ENCODE measurements at regions not wholly inside any gene's neighbourhood (a gene's known extent, or its start where the extent isn't known, plus 50 kb on each side); places are given as distances from the start of the nearest gene placed in this dataset.

GRCh38 chr2:147644491-147644890 lies 200.3 kb upstream of the ACVR2A start:
- no peak for DNase-seq
- Mint-ChIP-seq H3K9me3 (no peaks in the 10 kb centered on the region), H3K27me3 (no peaks in the 10 kb centered on the region), H3K36me3 (ENCODE audit: low read depth) (no peaks in the 10 kb centered on the region), H3K4me3 (no peak overlapping the region), H3K4me1 (ENCODE audit: low read depth) (peaks cover 4% of the 10 kb centered on the region), H3K27ac (no peak overlapping the region)
- Histone ChIP-seq H3K4me3 (ENCODE audit: low read length) (no peak overlapping the region), H3K27ac (ENCODE audit: low read depth in 1 of 2, low read length in 2 of 2) (no peak overlapping the region), H3K36me3 (ENCODE audit: insufficient read depth, low read length) (no peaks in the 10 kb centered on the region), H3K9me3 (ENCODE audit: control insufficient read depth in 1 of 2, insufficient read depth in 1 of 2, low read length in 2 of 2) (no peaks in the 10 kb centered on the region), H3K27me3 (ENCODE audit: control insufficient read depth in 1 of 2, insufficient read depth in 2 of 2, low read length in 2 of 2) (no peaks in the 10 kb centered on the region), H3K4me1 (ENCODE audit: insufficient read depth, low read length) (no peaks in the 10 kb centered on the region)
- CTCF ChIA-PET: no interaction called here
- intact Hi-C loops (cut with DNase I, micrococcal nuclease): no loop called here
- TF ChIP-seq CTCF (IDR thresholded peaks at IDR 0.05): no peak
- ATAC-seq (ENCODE audit: poor library complexity): no peak
- POLR2A ChIA-PET: no interaction called here

- no peaks in the 10 kb centered on the region for H3K4me1 Mint-ChIP-seq (ENCODE audit: low read depth)
- H3K27ac Mint-ChIP-seq: no peak overlapping the region
- no peak overlapping the region for H3K27ac ChIP-seq (ENCODE audit: low read depth in 1 of 2, low read length in 2 of 2)
- no peak overlapping the region for H3K4me3 ChIP-seq (ENCODE audit: low read length)
- DNase-seq (no peak), ATAC-seq (ENCODE audit: poor library complexity) (no peak)
- TF ChIP-seq CTCF (IDR thresholded peaks at IDR 0.05): no peak
- no peaks in the 10 kb centered on the region for H3K36me3 Mint-ChIP-seq (ENCODE audit: low read depth)
- H3K27me3 Mint-ChIP-seq: no peaks in the 10 kb centered on the region
- no peaks in the 10 kb centered on the region for H3K9me3 ChIP-seq (ENCODE audit: control insufficient read depth in 1 of 2, insufficient read depth in 1 of 2, low read length in 2 of 2)
- ChIA-PET CTCF (no interaction called here), POLR2A (no interaction called here)
- H3K4me3 Mint-ChIP-seq: no peak overlapping the region
- H3K4me1 ChIP-seq (ENCODE audit: insufficient read depth, low read length): no peaks in the 10 kb centered on the region
- H3K27me3 ChIP-seq (ENCODE audit: control insufficient read depth in 1 of 2, insufficient read depth in 2 of 2, low read length in 2 of 2): no peaks in the 10 kb centered on the region
- intact Hi-C loops (cut with DNase I, micrococcal nuclease): no loop called here
- no peaks in the 10 kb centered on the region for H3K36me3 ChIP-seq (ENCODE audit: insufficient read depth, low read length)
- H3K9me3 Mint-ChIP-seq: no peaks in the 10 kb centered on the region
Measured at GRCh38 chr2:147642765-147643164, 202.1 kb upstream of the ACVR2A start.

- Mint-ChIP-seq H3K36me3 (ENCODE audit: low read depth) (no peaks in the 10 kb centered on the region), H3K9me3 (no peaks in the 10 kb centered on the region), H3K27ac (no peak overlapping the region), H3K4me1 (ENCODE audit: low read depth) (no peaks in the 10 kb centered on the region), H3K27me3 (no peaks in the 10 kb centered on the region), H3K4me3 (no peak overlapping the region)
- POLR2A ChIA-PET: no interaction called here
- intact Hi-C loops (cut with DNase I, micrococcal nuclease): no loop called here
- peak in 2 of 14 experiments; percentile 31 to 39 for DNase-seq
- H3K4me3 ChIP-seq (ENCODE audit: low read length): no peak overlapping the region
- H3K4me1 ChIP-seq (ENCODE audit: insufficient read depth, low read length): no peaks in the 10 kb centered on the region
- no peak overlapping the region for H3K27ac ChIP-seq (ENCODE audit: low read depth in 1 of 2, low read length in 2 of 2)
- no peak for ATAC-seq (ENCODE audit: poor library complexity)
- no peaks in the 10 kb centered on the region for H3K9me3 ChIP-seq (ENCODE audit: control insufficient read depth in 1 of 2, insufficient read depth in 1 of 2, low read length in 2 of 2)
- no peaks in the 10 kb centered on the region for H3K27me3 ChIP-seq (ENCODE audit: control insufficient read depth in 1 of 2, insufficient read depth in 2 of 2, low read length in 2 of 2)
- no peaks in the 10 kb centered on the region for H3K36me3 ChIP-seq (ENCODE audit: insufficient read depth, low read length)
- CTCF ChIA-PET: no interaction called here
- TF ChIP-seq CTCF (IDR thresholded peaks at IDR 0.05): no peak
Measured at GRCh38 chr2:147641651-147642050, 203.2 kb upstream of the ACVR2A start.
